ENCODE measurements at regions not wholly inside any gene's neighbourhood (a gene's known extent, or its start where the extent isn't known, plus 50 kb on each side); places are given as distances from the start of the nearest gene placed in this dataset.

DNA sequence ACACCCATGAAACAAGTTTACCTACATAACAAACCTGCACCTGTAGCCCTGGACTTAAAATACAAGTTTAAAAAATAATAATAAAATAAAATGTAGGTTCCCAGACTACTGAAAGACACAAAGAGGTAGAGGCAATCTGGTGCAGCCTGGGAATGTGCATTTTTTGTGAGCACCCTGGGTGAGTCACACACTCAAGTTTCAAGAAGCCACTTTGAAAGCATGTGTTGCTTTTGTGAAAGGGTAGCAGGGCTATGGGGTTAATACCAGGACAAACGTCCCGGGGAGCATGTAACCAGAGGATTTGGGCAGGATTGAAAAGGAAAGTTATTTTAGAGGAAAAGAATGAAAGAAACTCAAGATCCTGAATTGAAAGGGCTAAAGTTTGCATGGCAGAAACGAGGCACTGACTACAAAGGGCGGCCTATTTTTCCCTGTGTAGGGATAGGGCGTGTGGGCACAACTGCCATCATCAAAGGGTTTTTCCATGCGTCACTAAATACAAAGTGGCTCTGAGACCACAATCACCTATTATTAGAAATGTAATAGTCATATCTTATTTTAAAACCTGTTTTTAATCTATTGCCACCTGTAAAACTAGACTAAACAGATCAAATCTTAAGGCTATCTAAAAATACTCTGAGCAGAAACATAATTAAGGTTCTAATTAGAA is 314.9 kb downstream of the COG6 start:
- no peak for DNase-seq (ENCODE audit: low read depth in 2 of 2)
- Histone ChIP-seq H3K27ac (ENCODE audit: insufficient read depth, low read length) (no peak overlapping the region), H4K20me1 (ENCODE audit: control insufficient read depth, extremely low read depth, insufficient read depth, low read length) (no peaks in the 10 kb centered on the region), H3K27me3 (ENCODE audit: control insufficient read depth, insufficient read depth, low read length) (no peaks in the 10 kb centered on the region), H3K36me3 (ENCODE audit: control insufficient read depth, insufficient read depth, low read length) (no peaks in the 10 kb centered on the region), H3K4me1 (ENCODE audit: control insufficient read depth, extremely low read depth, insufficient read depth, low read length) (no peaks in the 10 kb centered on the region), H3K4me3 (replicated peaks in 1 of 4; ENCODE audit: control extremely low read depth in 1 of 4, insufficient read depth in 1 of 4, low read depth in 3 of 4, low read length in 4 of 4) (no peak overlapping the region), H3K9ac (ENCODE audit: insufficient read depth, low read length) (no peak overlapping the region), H3K9me3 (ENCODE audit: control insufficient read depth, insufficient read depth, low read depth, low read length) (no peaks in the 10 kb centered on the region), H2AFZ (ENCODE audit: low read length) (no peak overlapping the region), H3K4me2 (ENCODE audit: extremely low read depth, insufficient read depth, low read length) (no peak overlapping the region), H3K79me2 (ENCODE audit: control insufficient read depth, insufficient read depth, low read length) (no peaks in the 10 kb centered on the region)
- no peak for TF ChIP-seq CTCF (conservative IDR thresholded peaks at IDR 0.05 in 1 of 2, IDR thresholded peaks at IDR 0.05 in 1 of 2; ENCODE audit: low read depth in 1 of 2, low read length in 2 of 2)
- no peak for TF ChIP-seq EZH2 (IDR thresholded peaks at IDR 0.05; ENCODE audit: low read length, missing control alignments)

DNA sequence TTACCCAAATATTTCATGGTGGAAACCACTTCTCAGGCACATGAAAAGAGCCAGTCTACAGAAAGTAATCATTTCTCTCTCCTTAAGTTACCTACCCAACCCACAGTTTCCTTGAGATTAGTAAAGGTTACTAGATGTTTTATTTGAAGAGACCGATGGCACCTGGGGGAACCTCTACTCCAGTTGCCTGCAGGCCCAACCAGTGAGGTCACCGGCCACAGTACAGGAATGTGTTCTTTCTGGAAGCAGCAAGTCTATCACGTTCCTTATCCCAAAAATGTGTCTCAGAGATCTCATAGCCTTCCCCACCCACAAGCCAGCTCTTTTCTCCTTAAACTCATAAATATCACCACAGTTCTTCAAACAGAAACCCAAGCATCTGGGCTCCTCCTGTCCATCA is 316.1 kb downstream of the COG6 start:
- Histone ChIP-seq H4K20me1 (ENCODE audit: control insufficient read depth, extremely low read depth, insufficient read depth, low read length) (no peaks in the 10 kb centered on the region), H3K27me3 (ENCODE audit: control insufficient read depth, insufficient read depth, low read length) (no peaks in the 10 kb centered on the region), H3K4me3 (replicated peaks in 1 of 4; ENCODE audit: control extremely low read depth in 1 of 4, insufficient read depth in 1 of 4, low read depth in 3 of 4, low read length in 4 of 4) (no peak overlapping the region), H3K79me2 (ENCODE audit: control insufficient read depth, insufficient read depth, low read length) (no peaks in the 10 kb centered on the region), H3K4me2 (ENCODE audit: extremely low read depth, insufficient read depth, low read length) (no peak overlapping the region), H3K4me1 (ENCODE audit: control insufficient read depth, extremely low read depth, insufficient read depth, low read length) (no peaks in the 10 kb centered on the region), H2AFZ (ENCODE audit: low read length) (no peak overlapping the region), H3K9ac (ENCODE audit: insufficient read depth, low read length) (no peak overlapping the region), H3K36me3 (ENCODE audit: control insufficient read depth, insufficient read depth, low read length) (no peaks in the 10 kb centered on the region), H3K27ac (ENCODE audit: insufficient read depth, low read length) (no peak overlapping the region), H3K9me3 (ENCODE audit: control insufficient read depth, insufficient read depth, low read depth, low read length) (no peaks in the 10 kb centered on the region)
- no peak for DNase-seq (ENCODE audit: low read depth in 2 of 2)
- TF ChIP-seq CTCF (conservative IDR thresholded peaks at IDR 0.05 in 1 of 2, IDR thresholded peaks at IDR 0.05 in 1 of 2; ENCODE audit: low read depth in 1 of 2, low read length in 2 of 2) (no peak), EZH2 (IDR thresholded peaks at IDR 0.05; ENCODE audit: low read length, missing control alignments) (no peak)

DNA sequence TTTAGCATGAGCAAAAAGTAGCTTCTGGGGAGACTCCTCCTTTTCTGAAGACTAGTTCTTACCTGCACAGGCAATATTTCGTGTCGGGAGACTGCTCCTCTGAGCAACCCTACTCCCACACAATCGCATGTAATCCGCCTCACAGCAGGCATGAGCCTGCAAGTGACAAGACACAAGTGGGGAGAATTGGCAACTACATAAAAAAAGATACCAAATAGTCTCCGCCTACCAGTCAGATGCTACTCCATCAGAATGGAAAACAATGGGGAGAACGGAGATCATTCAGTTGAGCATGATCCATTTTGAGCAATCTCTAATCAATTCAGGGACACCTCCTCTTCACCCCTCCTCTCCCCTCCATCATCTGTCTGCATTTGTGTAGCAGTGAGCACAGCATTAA is 321.0 kb downstream of the COG6 start:
- TF ChIP-seq CTCF (conservative IDR thresholded peaks at IDR 0.05 in 1 of 2, IDR thresholded peaks at IDR 0.05 in 1 of 2; ENCODE audit: low read depth in 1 of 2, low read length in 2 of 2) = no peak
- no peak for TF ChIP-seq EZH2 (IDR thresholded peaks at IDR 0.05; ENCODE audit: low read length, missing control alignments)
- no peaks in the 10 kb centered on the region for H3K27me3 ChIP-seq (ENCODE audit: control insufficient read depth, insufficient read depth, low read length)
- no peak overlapping the region for H3K4me3 ChIP-seq (replicated peaks in 1 of 4; ENCODE audit: control extremely low read depth in 1 of 4, insufficient read depth in 1 of 4, low read depth in 3 of 4, low read length in 4 of 4)
- no peak overlapping the region for H3K4me2 ChIP-seq (ENCODE audit: extremely low read depth, insufficient read depth, low read length)
- H3K4me1 ChIP-seq (ENCODE audit: control insufficient read depth, extremely low read depth, insufficient read depth, low read length) = no peaks in the 10 kb centered on the region
- H3K79me2 ChIP-seq (ENCODE audit: control insufficient read depth, insufficient read depth, low read length) = no peaks in the 10 kb centered on the region
- no peak overlapping the region for H3K27ac ChIP-seq (ENCODE audit: insufficient read depth, low read length)
- no peaks in the 10 kb centered on the region for H4K20me1 ChIP-seq (ENCODE audit: control insufficient read depth, extremely low read depth, insufficient read depth, low read length)
- H3K9me3 ChIP-seq (ENCODE audit: control insufficient read depth, insufficient read depth, low read depth, low read length) = no peaks in the 10 kb centered on the region
- H2AFZ ChIP-seq (ENCODE audit: low read length) = no peak overlapping the region
- no peak for DNase-seq (ENCODE audit: low read depth in 2 of 2)
- no peaks in the 10 kb centered on the region for H3K36me3 ChIP-seq (ENCODE audit: control insufficient read depth, insufficient read depth, low read length)
- no peak overlapping the region for H3K9ac ChIP-seq (ENCODE audit: insufficient read depth, low read length)

Data from fibroblast of lung (primary cell).